Vagina (tissue), 2 donors: ENCODE measurements at regions not wholly inside any gene's neighbourhood (a gene's known extent, or its start where the extent isn't known, plus 50 kb on each side); places are given as distances from the start of the nearest gene placed in this dataset.

ENCODE experiments used
- POLR2A ChIP-seq, 2 donors: fragments of 450-650 bp; IDR thresholded peaks; one replicate each; pipeline ENCODE4 v1.6.1; 2017; ENCODE audit warnings: antibody characterized with exemption in 2 of 2, mild to moderate bottlenecking in 2 of 2, moderate library complexity in 2 of 2
- POLR2AphosphoS5 ChIP-seq, 2 donors: sonication (generic); formaldehyde crosslinking; IDR thresholded peaks; one replicate each; pipeline ENCODE4 v1.9.0; 2017; ENCODE audit warnings: antibody characterized with exemption in 2 of 2, mild to moderate bottlenecking in 2 of 2, low read depth in 1 of 2; ENCODE audit not compliant: insufficient read depth in 1 of 2
- TF ChIP-seq, protein P1 (sequence below), 3 experiments: fragments of 450-650 bp in 2 of 3; fragments of 200-600 bp in 1 of 3; sonication (generic) in 1 of 3; IDR thresholded peaks; one replicate each; pipeline ENCODE4 v1.5.1; 2017 to 2019; ENCODE audit warnings: antibody characterized with exemption in 3 of 3, mild to moderate bottlenecking in 2 of 3, moderate library complexity in 2 of 3

DNA sequence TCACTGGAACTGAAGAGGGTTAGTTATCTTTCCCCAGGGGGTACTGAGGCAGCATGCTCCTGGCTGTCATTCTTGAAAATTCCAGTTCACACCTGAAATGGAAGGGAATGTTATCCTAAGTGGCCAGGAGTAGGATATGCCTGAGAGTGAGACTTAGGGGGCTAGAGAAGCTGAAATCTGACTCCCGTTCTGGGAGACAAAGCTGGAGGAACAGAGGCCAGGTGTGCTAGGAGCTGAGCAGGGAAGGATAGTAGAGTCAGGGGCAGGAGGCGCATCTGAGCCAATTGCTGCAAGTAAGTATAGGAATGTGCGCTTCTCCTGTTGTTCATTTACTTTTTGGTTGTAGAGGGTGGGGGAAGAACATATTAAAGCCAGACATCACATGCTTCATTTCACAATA, 58.1 kb upstream of the KIAA1217 start:
- TF ChIP-seq, protein P1, sequence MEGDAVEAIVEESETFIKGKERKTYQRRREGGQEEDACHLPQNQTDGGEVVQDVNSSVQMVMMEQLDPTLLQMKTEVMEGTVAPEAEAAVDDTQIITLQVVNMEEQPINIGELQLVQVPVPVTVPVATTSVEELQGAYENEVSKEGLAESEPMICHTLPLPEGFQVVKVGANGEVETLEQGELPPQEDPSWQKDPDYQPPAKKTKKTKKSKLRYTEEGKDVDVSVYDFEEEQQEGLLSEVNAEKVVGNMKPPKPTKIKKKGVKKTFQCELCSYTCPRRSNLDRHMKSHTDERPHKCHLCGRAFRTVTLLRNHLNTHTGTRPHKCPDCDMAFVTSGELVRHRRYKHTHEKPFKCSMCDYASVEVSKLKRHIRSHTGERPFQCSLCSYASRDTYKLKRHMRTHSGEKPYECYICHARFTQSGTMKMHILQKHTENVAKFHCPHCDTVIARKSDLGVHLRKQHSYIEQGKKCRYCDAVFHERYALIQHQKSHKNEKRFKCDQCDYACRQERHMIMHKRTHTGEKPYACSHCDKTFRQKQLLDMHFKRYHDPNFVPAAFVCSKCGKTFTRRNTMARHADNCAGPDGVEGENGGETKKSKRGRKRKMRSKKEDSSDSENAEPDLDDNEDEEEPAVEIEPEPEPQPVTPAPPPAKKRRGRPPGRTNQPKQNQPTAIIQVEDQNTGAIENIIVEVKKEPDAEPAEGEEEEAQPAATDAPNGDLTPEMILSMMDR (IDR thresholded peaks at IDR 0.05), result no peak
- TF ChIP-seq POLR2A (IDR thresholded peaks at IDR 0.05), result no peak
- TF ChIP-seq POLR2AphosphoS5 (IDR thresholded peaks at IDR 0.05; ENCODE audit: insufficient read depth in 1 of 2, low read depth in 1 of 2), result no peak
